Pancreas (tissue), 10 donors: ENCODE measurements at regions not wholly inside any gene's neighbourhood (a gene's known extent, or its start where the extent isn't known, plus 50 kb on each side); places are given as distances from the start of the nearest gene placed in this dataset.

Source experiments
- ATAC-seq, 4 donors: fragments of 200-7000 bp; cut with Tn5 transposase; one replicate each; pipeline versions ENCODE4 v1.8.0 to v1.9.1; 2020; ENCODE audit warnings: mild to moderate bottlenecking in 4 of 4, moderate library complexity in 4 of 4
- DNase-seq, 6 donors: peaks; one replicate each; pipeline ENCODE4 v3.0.0-alpha.2; 2020
- FAIRE-seq: peaks from 2 replicates; lab custom pipeline; 2012; peaks lifted over from hg19 to GRCh38; lab: Jason Lieb, UNC
- H3K27ac ChIP-seq, 4 donors: fragments of 200-600 bp; sonication (generic); 1 replicate in 3 of 4; 2 replicates in 1 of 4; pipeline versions ENCODE4 v1.5.0 to v1.8.0; 2020
- H3K27me3 ChIP-seq, 4 donors: fragments of 200-600 bp; one replicate each; pipeline ENCODE4 v1.8.0; 2021
- H3K36me3 ChIP-seq, 3 donors: fragments of 200-600 bp; sonication (generic) in 1 of 3; one replicate each; pipeline versions ENCODE4 v1.5.0 to v1.8.0; 2020 to 2021
- H3K4me1 ChIP-seq, 3 donors: fragments of 200-600 bp; one replicate each; pipeline ENCODE4 v1.8.0; 2021
- H3K4me3 ChIP-seq, 4 donors: fragments of 200-600 bp; sonication (generic) in 2 of 4; one replicate each; pipeline versions ENCODE4 v1.5.0 to v1.8.0; 2020 to 2021
- H3K9me3 ChIP-seq, 4 donors: fragments of 200-600 bp; one replicate each; pipeline ENCODE4 v1.8.0; 2021
- WGBS, 2 donors: extraction: QIAGEN DNeasy Blood & Tissue Kit; methylation state at CpG; one replicate each; pipeline ENCODE4 v1.1.7; 2013; 5-methylcytosine and 5-hydroxymethylcytosine counted together
- intact Hi-C, 3 donors: fragments of 100-400 bp; cut with DNase I; formaldehyde crosslinking; loops; one replicate each; pipeline versions ENCODE4 v1.11.1 to v1.14.2; 2022
- TF ChIP-seq, protein P1 (sequence below), 4 donors: fragments of 200-600 bp; sonication (generic) in 3 of 4; IDR thresholded peaks; one replicate each; pipeline versions ENCODE4 v1.5.0 to v1.8.0; 2021; ENCODE audit warnings: antibody characterized with exemption in 4 of 4
- donor health status: healthy with polysubstance abuse.
- donor health status: DM: no; HTN: no; CAD: no; lungs with moderate emphysema.
- donor health status: DM: no; HTN: no; CAD: no.
- donor health status: control.
- donor health status: control.
- donor health status: Bipolar disorder and iron deficiency.
- donor health status: DM: yes; HTN: yes; CAD: no.
- donor health status: DM: no; HTN: no; CAD: no.
- donor health status: DM: no; HTN: no; CAD: no.
- donor health status: DM: yes; HTN: yes; CAD: no.

DNA sequence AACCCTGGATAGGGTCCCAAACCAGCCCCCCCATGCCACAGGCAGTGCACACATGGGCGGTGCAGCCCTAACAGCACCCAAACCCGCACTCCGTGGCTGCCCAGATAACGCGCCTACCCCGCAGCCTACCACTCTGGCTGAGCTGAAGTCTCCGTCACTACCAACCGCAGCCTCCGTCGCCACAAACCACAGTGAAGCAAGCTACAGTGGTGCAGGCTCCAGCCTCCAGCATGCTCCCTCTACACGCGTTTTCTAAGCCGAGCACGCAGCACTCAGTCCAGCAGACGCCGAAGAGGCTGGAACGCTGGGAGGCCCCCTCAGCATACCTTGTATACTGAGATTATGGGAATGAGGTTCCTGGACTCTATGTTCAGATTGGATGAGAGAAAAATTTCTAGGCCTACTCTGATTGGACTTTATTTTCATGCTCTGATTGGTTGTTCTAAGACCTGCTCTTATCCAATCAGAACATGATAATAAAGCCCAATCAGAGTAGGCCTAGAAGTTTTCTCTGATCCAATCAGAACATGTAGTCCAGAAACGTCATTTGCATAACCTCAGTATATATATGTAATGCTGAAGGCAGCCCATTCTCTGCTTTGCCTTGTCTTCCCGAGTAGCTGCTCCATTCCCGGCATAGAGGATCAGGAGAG is 56.7 kb upstream of the C1QTNF9B start:
- Histone ChIP-seq H3K36me3 (no peaks in the 10 kb centered on the region), H3K4me1 (no peaks in the 10 kb centered on the region), H3K27ac (no peak overlapping the region), H3K9me3 (no peaks in the 10 kb centered on the region), H3K27me3 (no peaks in the 10 kb centered on the region), H3K4me3 (no peak overlapping the region)
- no peak for ATAC-seq
- intact Hi-C loops: no loop called here
- FAIRE-seq: no peak
- TF ChIP-seq, protein P1, sequence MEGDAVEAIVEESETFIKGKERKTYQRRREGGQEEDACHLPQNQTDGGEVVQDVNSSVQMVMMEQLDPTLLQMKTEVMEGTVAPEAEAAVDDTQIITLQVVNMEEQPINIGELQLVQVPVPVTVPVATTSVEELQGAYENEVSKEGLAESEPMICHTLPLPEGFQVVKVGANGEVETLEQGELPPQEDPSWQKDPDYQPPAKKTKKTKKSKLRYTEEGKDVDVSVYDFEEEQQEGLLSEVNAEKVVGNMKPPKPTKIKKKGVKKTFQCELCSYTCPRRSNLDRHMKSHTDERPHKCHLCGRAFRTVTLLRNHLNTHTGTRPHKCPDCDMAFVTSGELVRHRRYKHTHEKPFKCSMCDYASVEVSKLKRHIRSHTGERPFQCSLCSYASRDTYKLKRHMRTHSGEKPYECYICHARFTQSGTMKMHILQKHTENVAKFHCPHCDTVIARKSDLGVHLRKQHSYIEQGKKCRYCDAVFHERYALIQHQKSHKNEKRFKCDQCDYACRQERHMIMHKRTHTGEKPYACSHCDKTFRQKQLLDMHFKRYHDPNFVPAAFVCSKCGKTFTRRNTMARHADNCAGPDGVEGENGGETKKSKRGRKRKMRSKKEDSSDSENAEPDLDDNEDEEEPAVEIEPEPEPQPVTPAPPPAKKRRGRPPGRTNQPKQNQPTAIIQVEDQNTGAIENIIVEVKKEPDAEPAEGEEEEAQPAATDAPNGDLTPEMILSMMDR (IDR thresholded peaks at IDR 0.05): no peak
- DNase-seq: peak in 1 of 6 donors; percentile 35
- 80 to 85% methylated on average over 20 of the region's 20 CpGs for WGBS, 2 donors

- ATAC-seq (no peak), DNase-seq (no peak), FAIRE-seq (no peak)
- Histone ChIP-seq H3K27me3 (no peaks in the 10 kb centered on the region), H3K27ac (no peak overlapping the region), H3K4me3 (no peak overlapping the region), H3K36me3 (no peaks in the 10 kb centered on the region), H3K4me1 (no peaks in the 10 kb centered on the region), H3K9me3 (no peaks in the 10 kb centered on the region)
- 66 to 71% methylated on average over 4 of the region's 4 CpGs for WGBS, 2 donors
- TF ChIP-seq, protein P1 (IDR thresholded peaks at IDR 0.05): no peak
- intact Hi-C loops: no loop called here
Observed at GRCh38 chr13:23955064-23955463, 57.8 kb upstream of the C1QTNF9B start.

- FAIRE-seq: no peak
- H3K27me3 ChIP-seq: no peaks in the 10 kb centered on the region
- H3K4me1 ChIP-seq: no peaks in the 10 kb centered on the region
- no peaks in the 10 kb centered on the region for H3K9me3 ChIP-seq
- ATAC-seq: peak in 2 of 4 donors; percentile 49 to 60
- H3K4me3 ChIP-seq: no peak overlapping the region
- intact Hi-C loops: no loop called here
- no peak overlapping the region for H3K27ac ChIP-seq
- WGBS, 2 donors: 42 to 51% methylated on average over 4 of the region's 4 CpGs
- H3K36me3 ChIP-seq: no peaks in the 10 kb centered on the region
- TF ChIP-seq, protein P1 (IDR thresholded peaks at IDR 0.05): no peak
- DNase-seq: no peak
Observed at GRCh38 chr13:23956106-23956505, 58.8 kb upstream of the C1QTNF9B start.

DNA sequence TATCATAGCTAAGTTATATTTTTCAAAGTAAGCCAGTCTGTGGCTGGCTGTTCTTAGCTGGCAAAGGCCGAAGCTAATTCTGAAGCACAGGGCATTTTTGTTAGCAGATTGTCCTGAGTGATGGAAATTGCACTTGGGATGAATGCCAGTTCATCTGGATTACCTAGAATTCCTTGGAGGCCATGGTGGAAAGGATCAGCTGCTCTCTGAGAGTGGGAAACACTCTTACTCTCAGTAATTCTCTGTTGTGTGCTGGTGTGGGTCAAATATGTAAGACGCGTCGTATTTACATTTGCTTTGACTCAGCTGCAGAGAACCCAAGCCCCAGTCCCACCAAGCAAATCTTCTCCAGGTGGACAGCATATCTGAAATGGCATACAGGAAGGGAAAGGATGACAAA is 60.7 kb upstream of the C1QTNF9B start:
- H3K27me3 ChIP-seq: no peaks in the 10 kb centered on the region
- no peak overlapping the region for H3K4me3 ChIP-seq
- no peaks in the 10 kb centered on the region for H3K36me3 ChIP-seq
- FAIRE-seq (no peak), ATAC-seq (no peak), DNase-seq (no peak)
- H3K27ac ChIP-seq: no peak overlapping the region
- 84 to 91% methylated on average over 4 of the region's 4 CpGs for WGBS, 2 donors
- no peaks in the 10 kb centered on the region for H3K4me1 ChIP-seq
- TF ChIP-seq, protein P1 (IDR thresholded peaks at IDR 0.05): no peak
- intact Hi-C loops: no loop called here
- no peaks in the 10 kb centered on the region for H3K9me3 ChIP-seq

DNA sequence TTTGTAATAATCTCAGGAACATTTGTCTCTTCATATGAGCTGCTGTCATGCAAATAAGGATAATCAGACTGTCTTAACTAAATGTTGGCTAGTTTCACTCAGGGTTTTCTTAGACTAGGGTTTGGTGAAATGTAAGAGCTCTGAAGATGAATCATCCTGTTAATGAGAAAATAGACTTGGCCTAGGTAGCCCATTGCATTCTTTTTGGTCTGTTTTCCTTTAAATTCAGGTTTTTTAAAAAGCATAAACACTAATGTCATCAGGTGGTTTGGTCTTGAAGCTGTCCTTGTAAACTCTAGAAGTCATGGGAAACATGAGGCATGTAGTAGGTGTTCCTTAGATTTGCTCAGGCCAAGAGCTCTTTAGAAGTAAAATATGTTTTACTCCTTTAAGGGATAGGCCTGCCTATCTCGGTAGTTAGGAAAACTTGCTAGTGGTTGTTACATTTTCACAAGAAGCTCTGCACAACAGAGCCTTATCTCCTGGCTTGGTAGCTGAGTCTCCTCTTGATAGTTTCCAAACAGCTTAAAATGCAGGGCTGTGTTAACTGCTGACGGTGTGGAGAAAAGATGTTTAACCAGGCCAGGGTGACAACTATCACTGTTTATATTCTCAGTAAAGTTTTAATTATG is 62.0 kb upstream of the C1QTNF9B start:
- Histone ChIP-seq H3K36me3 (no peaks in the 10 kb centered on the region), H3K27ac (no peak overlapping the region), H3K27me3 (no peaks in the 10 kb centered on the region), H3K9me3 (no peaks in the 10 kb centered on the region), H3K4me1 (no peaks in the 10 kb centered on the region), H3K4me3 (no peak overlapping the region)
- intact Hi-C loops: no loop called here
- no peak for ATAC-seq
- TF ChIP-seq, protein P1 (IDR thresholded peaks at IDR 0.05): no peak
- 58 to 61% methylated on average over 2 of the region's 2 CpGs for WGBS, 2 donors
- FAIRE-seq: no peak
- no peak for DNase-seq
